ENCODE measurements at regions not wholly inside any gene's neighbourhood (a gene's known extent, or its start where the extent isn't known, plus 50 kb on each side); places are given as distances from the start of the nearest gene placed in this dataset.

- BruUV-seq (replicated peaks) = no TSS peak
These were observed 99.7 kb downstream of the FAM50B start for GRCh38 chr6:3948866-3949265.

More at GRCh38 chr6:3948866-3949265, 99.7 kb downstream of the FAM50B start:
- Histone ChIP-seq H3K4me1 (ENCODE audit: control insufficient read depth, insufficient read depth, low read length) (peaks cover 10% of the 10 kb centered on the region), H2BK120ac (ENCODE audit: low read depth, low read length) (peak overlapping the region; percentile 37), H3K79me1 (ENCODE audit: low read depth in 1 of 2, low read length in 2 of 2) (no peaks in the 10 kb centered on the region), H3K27me3 (ENCODE audit: control insufficient read depth, insufficient read depth, low read length) (no peaks in the 10 kb centered on the region), H2AK5ac (ENCODE audit: low read depth, low read length) (0 out of 2 replicates have a peak overlapping the region, but pooled peaks have one; percentile 8), H2BK5ac (ENCODE audit: low read depth, low read length, poor library complexity, severe bottlenecking) (peak overlapping the region; percentile 46), H4K91ac (ENCODE audit: insufficient read depth, low read depth, low read length) (0 out of 2 replicates have a peak overlapping the region, but pooled peaks have one; percentile 24), H2BK15ac (ENCODE audit: low read depth, low read length) (no peak overlapping the region), H2BK20ac (ENCODE audit: low read depth, low read length) (peak overlapping the region; percentile 11; the same call in 1 of the 2 replicates), H3K27ac (ENCODE audit: insufficient read depth, low read length) (no peak overlapping the region), H4K20me1 (ENCODE audit: insufficient read depth, low read length) (no peaks in the 10 kb centered on the region), H4K5ac (ENCODE audit: low read depth, low read length) (peak overlapping the region; percentile 78; the same call in 1 of the 2 replicates), H3K14ac (replicated peaks; ENCODE audit: low read depth, low read length) (peak overlapping the region; percentile 37), H3K9me3 (ENCODE audit: control insufficient read depth, insufficient read depth, low read length) (no peaks in the 10 kb centered on the region), H3K9me1 (ENCODE audit: insufficient read depth, low read length) (no peaks in the 10 kb centered on the region), H3K56ac (ENCODE audit: extremely low read depth, insufficient read depth, low read length) (no peak overlapping the region), H3K9ac (ENCODE audit: low read depth, low read length) (no peak overlapping the region), H3K18ac (ENCODE audit: low read depth, low read length) (peak overlapping the region; percentile 16; the same call in 1 of the 2 replicates), H3K4ac (ENCODE audit: low read depth, low read length) (peak overlapping the region; percentile 16; the same call in 1 of the 2 replicates), H3K4me2 (ENCODE audit: low read depth, low read length) (no peak overlapping the region; the same call in 1 of the 2 replicates), H2AK9ac (replicated peaks; ENCODE audit: low read depth, low read length, poor library complexity) (no peak overlapping the region), H3K36me3 (ENCODE audit: control insufficient read depth, insufficient read depth, low read length) (no peaks in the 10 kb centered on the region), H2AFZ (replicated peaks; ENCODE audit: low read length, poor library complexity) (no peak overlapping the region), H4K8ac (ENCODE audit: low read depth in 2 of 2, low read length in 2 of 2) (peak overlapping the region in 1 of 2 experiments; percentile 29; a peak in 1 of 4 replicates), H3K23ac (ENCODE audit: low read depth, low read length) (peak overlapping the region; percentile 59; the same call in 1 of the 2 replicates), H3K4me3 (ENCODE audit: insufficient read depth, low read depth, low read length) (no peak overlapping the region)
- dilution Hi-C loops (cut with HindIII; ENCODE audit: low sequenced_read_pairs, unreplicated experiment) (no loop called here), intact Hi-C loops (cut with micrococcal nuclease) (no loop called here), in situ Hi-C loops (cut with MboI; ENCODE audit: low sequenced_read_pairs) (no loop called here)
- no peak for TF ChIP-seq CTCF (conservative IDR thresholded peaks at IDR 0.05; ENCODE audit: low read depth, low read length)
- TF ChIP-seq MAZ (IDR thresholded peaks at IDR 0.05; ENCODE audit: borderline replicate concordance, low read depth, low read length) = no peak
- TF ChIP-seq CEBPB (IDR thresholded peaks at IDR 0.05; ENCODE audit: low read depth, low read length) = no peak
- no peak for TF ChIP-seq RAD21 (IDR thresholded peaks at IDR 0.05; ENCODE audit: low read length)
- TF ChIP-seq BHLHE40 (IDR thresholded peaks at IDR 0.05; ENCODE audit: low read depth, low read length) = no peak
- no peak for TF ChIP-seq RFX5 (IDR thresholded peaks at IDR 0.05; ENCODE audit: low read depth, low read length)
- no peak for TF ChIP-seq SMC3 (IDR thresholded peaks at IDR 0.05; ENCODE audit: low read depth, low read length)
- no peak for TF ChIP-seq FOS (IDR thresholded peaks at IDR 0.05; ENCODE audit: low read depth, low read length)
- TF ChIP-seq RCOR1 (IDR thresholded peaks at IDR 0.05; ENCODE audit: insufficient replicate concordance, low read length) = no peak
- no peak for TF ChIP-seq POLR2A (IDR thresholded peaks at IDR 0.05; ENCODE audit: low read depth, low read length)
- TF ChIP-seq NFE2L2 (IDR thresholded peaks at IDR 0.05; ENCODE audit: low read depth, low read length) = no peak
- TF ChIP-seq USF2 (IDR thresholded peaks at IDR 0.05; ENCODE audit: low read depth, low read length) = no peak
- TF ChIP-seq MXI1 (IDR thresholded peaks at IDR 0.05; ENCODE audit: borderline replicate concordance, low read depth, low read length) = no peak
- no peak for TF ChIP-seq CHD1 (IDR thresholded peaks at IDR 0.05; ENCODE audit: low read depth, low read length)
- no peak for TF ChIP-seq MAFK (IDR thresholded peaks at IDR 0.05; ENCODE audit: low read depth, low read length)
- TF ChIP-seq ELK1 (IDR thresholded peaks at IDR 0.05; ENCODE audit: borderline replicate concordance, low read depth, low read length) = no peak
- peak; percentile 19 for DNase-seq
- WGBS, 2 experiments (ENCODE audit: extremely low coverage in 2 of 2, insufficient read length in 1 of 2) = no CpG with 5 or more reads among the region's 4 CpGs
- POLR2A ChIA-PET (ENCODE audit: unreplicated experiment) = interaction anchor here (0.6 kb wide), 1 partner anchor 27 kb away, joined by 3 read pairs; no protein-coding TSS in a partner anchor
- ATAC-seq (ENCODE audit: low read depth) = no peak; the same call in 1 of the 2 replicates
- CTCF ChIA-PET = interaction anchor here (1.0 to 1.1 kb wide), 2 partner anchors 36 to 72 kb away, joined by 3 to 4 read pairs; a partner anchor contains a TSS

All from IMR-90 (cell line).